SK-N-SH (cell line): ENCODE measurements at regions not wholly inside any gene's neighbourhood (a gene's known extent, or its start where the extent isn't known, plus 50 kb on each side); places are given as distances from the start of the nearest gene placed in this dataset.

ENCODE experiments used
- CTCF ChIP-seq: fragments of 200-600 bp; sonication (generic); IDR thresholded peaks from 2 replicates; pipeline ENCODE4 v1.6.1; 2017; ENCODE audit warnings: antibody characterized with exemption, mild to moderate bottlenecking, moderate library complexity
- EP300 ChIP-seq, 2 experiments: IDR thresholded peaks; 2 replicates each; pipeline versions ENCODE4 v1.4.0 to v1.6.1; 2012; ENCODE audit warnings: borderline replicate concordance in 1 of 2, low read depth in 1 of 2, low read length in 1 of 2
- FOXM1 ChIP-seq: IDR thresholded peaks from 2 replicates; pipeline ENCODE4 v1.4.0; 2012; ENCODE audit warnings: low read depth, mild to moderate bottlenecking
- RFX5 ChIP-seq: IDR thresholded peaks from 2 replicates; pipeline ENCODE4 v1.6.1; 2012; ENCODE audit warnings: mild to moderate bottlenecking, improper control_type of control experiment, low read length

- TF ChIP-seq CTCF, result no peak
- no peak for TF ChIP-seq RFX5
- TF ChIP-seq EP300 (IDR thresholded peaks at IDR 0.05; ENCODE audit: borderline replicate concordance in 1 of 2, low read depth in 1 of 2, low read length in 1 of 2), result no peak
- TF ChIP-seq FOXM1, result no peak
Observed at GRCh38 chrX:66360894-66361293, 196.8 kb downstream of the HEPH start.
